Brain microvascular endothelial cell (primary cell): ENCODE measurements at regions not wholly inside any gene's neighbourhood (a gene's known extent, or its start where the extent isn't known, plus 50 kb on each side); places are given as distances from the start of the nearest gene placed in this dataset.

Experiments
- DNase-seq: peaks from one replicate; pipeline ENCODE4 v3.0.0-alpha.2; 2020
- H3K27ac ChIP-seq: fragments of 250-450 bp; sonication (Bioruptor Pico); 2 replicates; pipeline ENCODE4 v1.5.1; 2020; ENCODE audit warnings: mild to moderate bottlenecking, moderate library complexity
- H3K27me3 ChIP-seq: fragments of 250-450 bp; sonication (Bioruptor Pico); replicated peaks from 2 replicates; pipeline ENCODE4 v1.5.1; 2020; ENCODE audit warnings: mild to moderate bottlenecking
- H3K36me3 ChIP-seq: fragments of 250-450 bp; sonication (Bioruptor Pico); replicated peaks from 2 replicates; pipeline ENCODE4 v1.5.1; 2020; ENCODE audit warnings: mild to moderate bottlenecking
- H3K4me3 ChIP-seq: 2 replicates; pipeline ENCODE4 v1.5.1; 2011; ENCODE audit warnings: low read depth, mild to moderate bottlenecking, control low read depth, low read length, moderate library complexity
- CTCF ChIP-seq: IDR thresholded peaks from 2 replicates; pipeline ENCODE4 v1.5.1; 2011; ENCODE audit warnings: low read depth, mild to moderate bottlenecking, moderate library complexity, low read length, control low read depth, inconsistent platforms; ENCODE audit errors: missing control alignments
- in situ Hi-C: cut with HindIII; loops from 2 replicates; pipeline ENCODE4 v1.10.0; 2017; ENCODE audit warnings: low sequenced_read_pairs, low pct_ligation_motif_present

GRCh38 chr1:57748719-57749118 is 324.9 kb upstream of the DAB1 start:
- TF ChIP-seq CTCF = no peak
- in situ Hi-C loops = no loop called here
- no peaks in the 10 kb centered on the region for H3K36me3 ChIP-seq
- DNase-seq = no peak
- H3K4me3 ChIP-seq = no peak overlapping the region
- H3K27me3 ChIP-seq = no peaks in the 10 kb centered on the region
- no peak overlapping the region for H3K27ac ChIP-seq

GRCh38 chr1:57747818-57748217 is 324.0 kb upstream of the DAB1 start:
- TF ChIP-seq CTCF = no peak
- in situ Hi-C loops = no loop called here
- no peak overlapping the region for H3K27ac ChIP-seq
- DNase-seq = no peak
- H3K36me3 ChIP-seq = no peaks in the 10 kb centered on the region
- H3K27me3 ChIP-seq = no peaks in the 10 kb centered on the region
- H3K4me3 ChIP-seq = no peak overlapping the region

- in situ Hi-C loops = no loop called here
- no peak for DNase-seq
- Histone ChIP-seq H3K27ac (no peak overlapping the region), H3K36me3 (no peaks in the 10 kb centered on the region), H3K27me3 (no peaks in the 10 kb centered on the region), H3K4me3 (no peak overlapping the region)
- no peak for TF ChIP-seq CTCF
Observed at GRCh38 chr1:57741521-57741920, 317.7 kb upstream of the DAB1 start.

GRCh38 chr1:57736940-57737339 is 313.1 kb upstream of the DAB1 start:
- H3K27me3 ChIP-seq = no peaks in the 10 kb centered on the region
- in situ Hi-C loops = no loop called here
- TF ChIP-seq CTCF = no peak
- no peaks in the 10 kb centered on the region for H3K36me3 ChIP-seq
- H3K4me3 ChIP-seq = no peak overlapping the region
- no peak for DNase-seq
- H3K27ac ChIP-seq = no peak overlapping the region

- no peak overlapping the region for H3K27ac ChIP-seq
- no peak overlapping the region for H3K4me3 ChIP-seq
- no peak for DNase-seq
- no peaks in the 10 kb centered on the region for H3K36me3 ChIP-seq
- no peaks in the 10 kb centered on the region for H3K27me3 ChIP-seq
- TF ChIP-seq CTCF = no peak
- in situ Hi-C loops = no loop called here
Observed at GRCh38 chr1:57729181-57729580, 305.3 kb upstream of the DAB1 start.

- Histone ChIP-seq H3K36me3 (no peaks in the 10 kb centered on the region), H3K27ac (no peak overlapping the region), H3K27me3 (no peaks in the 10 kb centered on the region), H3K4me3 (no peak overlapping the region)
- no peak for TF ChIP-seq CTCF
- in situ Hi-C loops = no loop called here
- DNase-seq = no peak
Observed at GRCh38 chr1:57727121-57727520, 303.3 kb upstream of the DAB1 start.
